ENCODE measurements at regions not wholly inside any gene's neighbourhood (a gene's known extent, or its start where the extent isn't known, plus 50 kb on each side); places are given as distances from the start of the nearest gene placed in this dataset.
"Not testable (repeated sequence)": the region's sequence is repeated elsewhere in the genome, so short reads cannot be mapped to it uniquely, and the experiment has no call there.

- TF ChIP-seq CBX8 (IDR thresholded peaks at IDR 0.05; ENCODE audit: borderline replicate concordance, low read depth, low read length) (no peak), BRCA1 (IDR thresholded peaks at IDR 0.05; ENCODE audit: low read depth, low read length) (no peak)
These were observed 182.4 kb downstream of the SKIDA1 start (continued) for GRCh38 chr10:21343087-21343486.

- H2AK5ac ChIP-seq (ENCODE audit: low read depth, low read length); H3K4me3 ChIP-seq (ENCODE audit: extremely low read depth in 1 of 4, insufficient read depth in 2 of 4, low read depth in 3 of 4, low read length in 4 of 4); POLR2A ChIA-PET (ENCODE audit: partially characterized antibody); H2BK15ac ChIP-seq (ENCODE audit: low read length); H2BK5ac ChIP-seq (ENCODE audit: low read depth, low read length); H3K18ac ChIP-seq (ENCODE audit: extremely low read depth, low read length); H3K27ac ChIP-seq (ENCODE audit: low read depth, low read length); H3K56ac ChIP-seq (replicated peaks; ENCODE audit: insufficient read length, low read depth, low read length); H4K91ac ChIP-seq (replicated peaks; ENCODE audit: insufficient read length, low read length); H3K9me3 ChIP-seq (ENCODE audit: insufficient read depth in 2 of 2, low read depth in 1 of 2, low read length in 1 of 2); H3K23me2 ChIP-seq (ENCODE audit: low read depth, low read length); H3K4me2 ChIP-seq (ENCODE audit: insufficient read depth in 1 of 2, low read depth in 2 of 2, low read length in 2 of 2); H2AFZ ChIP-seq (ENCODE audit: low read length); H4K8ac ChIP-seq (ENCODE audit: extremely low read depth, insufficient read depth, low read length); H3K4ac ChIP-seq (replicated peaks; ENCODE audit: insufficient read length, low read depth, low read length); DNase-seq (ENCODE audit: low read depth in 1 of 2, low spot score in 2 of 2); H3K79me1 ChIP-seq (ENCODE audit: low read depth, low read length); H4K20me1 ChIP-seq (replicated peaks in 1 of 2; ENCODE audit: control insufficient read depth in 1 of 2, insufficient read depth in 2 of 2, low read length in 2 of 2); H3K36me3 ChIP-seq (ENCODE audit: control insufficient read depth in 2 of 4, insufficient read depth in 4 of 4, low read length in 3 of 4); H2BK120ac ChIP-seq (replicated peaks; ENCODE audit: low read depth, low read length); H2BK20ac ChIP-seq (ENCODE audit: low read length); H2BK12ac ChIP-seq (ENCODE audit: low read depth, low read length); H3K23ac ChIP-seq (ENCODE audit: insufficient read length); H4K5ac ChIP-seq (ENCODE audit: insufficient read length, low read depth, low read length); FAIRE-seq; H3K4me1 ChIP-seq (replicated peaks in 1 of 4; ENCODE audit: control insufficient read depth in 3 of 4, insufficient read depth in 4 of 4, low read length in 3 of 4); H3K14ac ChIP-seq (ENCODE audit: insufficient read length); H3K9ac ChIP-seq (replicated peaks in 1 of 4; ENCODE audit: extremely low read depth in 1 of 4, low read depth in 3 of 4, low read length in 3 of 4); H3K27me3 ChIP-seq (replicated peaks in 1 of 4; ENCODE audit: control insufficient read depth in 3 of 4, extremely low read depth in 1 of 4, insufficient read depth in 3 of 4, low read length in 3 of 4); H3K79me2 ChIP-seq (ENCODE audit: control insufficient read depth in 1 of 2, insufficient read depth in 2 of 2, low read length in 2 of 2): not testable (repeated sequence)
- 95% methylated on average over 1 of the region's 1 CpG; no CpG with 5 or more reads in 1 of the 2 experiments for WGBS, 2 experiments (ENCODE audit: extremely low coverage in 1 of 2, insufficient coverage in 1 of 2, insufficient read length in 1 of 2, insufficient replicate concordance in 2 of 2, low coverage in 1 of 2, low lambda C conversion rate in 2 of 2, missing lambda C conversion rate in 1 of 2)
- CTCF ChIA-PET (ENCODE audit: partially characterized antibody): interaction anchor here (1.1 kb wide), 1 partner anchor 63 kb away, joined by 4 read pairs; no protein-coding TSS in a partner anchor
These were observed 183.0 kb downstream of the SKIDA1 start for GRCh38 chr10:21342499-21342898.
